H9 (cell line): ENCODE measurements at regions not wholly inside any gene's neighbourhood (a gene's known extent, or its start where the extent isn't known, plus 50 kb on each side); places are given as distances from the start of the nearest gene placed in this dataset.

ENCODE experiments used
- DNase-seq: peaks from one replicate; pipeline ENCODE4 v3.0.0-alpha.2; 2017
- H2AFZ ChIP-seq: one replicate; pipeline ENCODE4 v1.6.1; 2013; ENCODE audit warnings: mild to moderate bottlenecking, low read length, control low read depth, moderate library complexity
- H2AK5ac ChIP-seq: 2 replicates; pipeline ENCODE4 v1.6.1; 2013; ENCODE audit warnings: low read length, control low read depth, mixed read lengths; ENCODE audit not compliant: insufficient read length
- H2BK120ac ChIP-seq: one replicate; pipeline ENCODE4 v1.6.1; 2013; ENCODE audit warnings: low read depth, mild to moderate bottlenecking, low read length, control low read depth, inconsistent platforms; ENCODE audit not compliant: poor library complexity, severe bottlenecking
- H2BK12ac ChIP-seq: 2 replicates; pipeline ENCODE4 v1.6.1; 2013; ENCODE audit warnings: low read length, control low read depth, mixed read lengths, low read depth; ENCODE audit not compliant: insufficient read length
- H2BK15ac ChIP-seq: 2 replicates; pipeline ENCODE4 v1.6.1; 2013; ENCODE audit warnings: low read depth, low read length, control low read depth
- H2BK20ac ChIP-seq: one replicate; pipeline ENCODE4 v1.6.1; 2013; ENCODE audit warnings: low read depth, mild to moderate bottlenecking, low read length, control low read depth, inconsistent platforms; ENCODE audit not compliant: poor library complexity, severe bottlenecking
- H2BK5ac ChIP-seq: 2 replicates; pipeline ENCODE4 v1.6.1; 2013; ENCODE audit warnings: low read length, control low read depth, mixed read lengths; ENCODE audit not compliant: insufficient read length
- H3K14ac ChIP-seq: 2 replicates; pipeline ENCODE4 v1.6.1; 2013; ENCODE audit warnings: low read length, control low read depth; ENCODE audit not compliant: insufficient read depth
- H3K18ac ChIP-seq: 2 replicates; pipeline ENCODE4 v1.6.1; 2013; ENCODE audit warnings: low read depth, mild to moderate bottlenecking, mixed read lengths, low read length, control low read depth; ENCODE audit not compliant: insufficient read length
- H3K23ac ChIP-seq: 2 replicates; pipeline ENCODE4 v1.6.1; 2013; ENCODE audit warnings: low read length, control low read depth, mixed read lengths, low read depth; ENCODE audit not compliant: insufficient read length
- H3K23me2 ChIP-seq: 2 replicates; pipeline ENCODE4 v1.6.1; 2013; ENCODE audit warnings: low read depth, mild to moderate bottlenecking, mixed read lengths, low read length, control low read depth; ENCODE audit not compliant: insufficient read length, poor library complexity, severe bottlenecking
- H3K27ac ChIP-seq: 2 replicates; pipeline ENCODE4 v1.5.1; 2013; ENCODE audit warnings: low read length, control low read depth, mixed read lengths, low read depth; ENCODE audit not compliant: insufficient read length
- H3K27me3 ChIP-seq: 2 replicates; pipeline ENCODE4 v1.6.1; 2013; ENCODE audit warnings: low read length, control low read depth, inconsistent platforms; ENCODE audit not compliant: insufficient read depth
- H3K4ac ChIP-seq: 2 replicates; pipeline ENCODE4 v1.6.1; 2013; ENCODE audit warnings: low read depth, mild to moderate bottlenecking, control low read depth, inconsistent platforms, low read length, moderate library complexity
- H3K4me1 ChIP-seq: 2 replicates; pipeline ENCODE4 v1.6.1; 2013; ENCODE audit warnings: low read length, control low read depth, inconsistent platforms; ENCODE audit not compliant: insufficient read depth
- H3K4me2 ChIP-seq: 2 replicates; pipeline ENCODE4 v1.6.1; 2013; ENCODE audit warnings: low read length, control low read depth, mixed read lengths; ENCODE audit not compliant: insufficient read length, insufficient read depth
- H3K56ac ChIP-seq: 2 replicates; pipeline ENCODE4 v1.6.1; 2013; ENCODE audit warnings: low read depth, mild to moderate bottlenecking, mixed read lengths, low read length, control low read depth; ENCODE audit not compliant: insufficient read length
- H3K79me1 ChIP-seq: 2 replicates; pipeline ENCODE4 v1.6.1; 2013; ENCODE audit warnings: low read depth, mild to moderate bottlenecking, moderate library complexity, low read length, control low read depth, inconsistent platforms; ENCODE audit not compliant: insufficient read depth, poor library complexity, severe bottlenecking
- H3K79me2 ChIP-seq: 2 replicates; pipeline ENCODE4 v1.6.1; 2013; ENCODE audit warnings: low read length, control low read depth, inconsistent platforms; ENCODE audit not compliant: insufficient read depth
- H3K9ac ChIP-seq: 2 replicates; pipeline ENCODE4 v1.6.1; 2013; ENCODE audit warnings: low read length, control low read depth, mixed read lengths; ENCODE audit not compliant: insufficient read length; ENCODE audit errors: extremely low read depth
- H3K9me3 ChIP-seq: one replicate; pipeline ENCODE4 v1.6.1; 2013; ENCODE audit warnings: low read depth, low read length, inconsistent platforms; ENCODE audit not compliant: control insufficient read depth
- H3T11ph ChIP-seq: one replicate; pipeline ENCODE4 v1.6.1; 2013; ENCODE audit warnings: mild to moderate bottlenecking, low read length, control low read depth, inconsistent platforms
- H4K20me1 ChIP-seq: one replicate; pipeline ENCODE4 v1.6.1; 2013; ENCODE audit not compliant: control insufficient read depth, insufficient read length, insufficient read depth
- H4K5ac ChIP-seq: 2 replicates; pipeline ENCODE4 v1.6.1; 2013; ENCODE audit warnings: low read depth, mild to moderate bottlenecking, mixed read lengths, low read length, control low read depth; ENCODE audit not compliant: insufficient read length
- H4K8ac ChIP-seq: replicated peaks from 2 replicates; pipeline ENCODE4 v1.6.1; 2013; ENCODE audit warnings: low read length, control low read depth, mixed read lengths, low read depth; ENCODE audit not compliant: insufficient read length
- H4K91ac ChIP-seq: 2 replicates; pipeline ENCODE4 v1.6.1; 2013; ENCODE audit warnings: low read depth, mild to moderate bottlenecking, moderate library complexity, mixed read lengths, low read length, control low read depth; ENCODE audit not compliant: insufficient read length
- H3K27ac Mint-ChIP-seq, 3 experiments: 2 replicates in 2 of 3; 3 replicates in 1 of 3; pipeline ENCODE4 v1.8.0; 2020 to 2021; ENCODE audit warnings: mixed read lengths in 3 of 3, mild to moderate bottlenecking in 1 of 3, moderate library complexity in 1 of 3
- H3K27me3 Mint-ChIP-seq: 2 replicates; pipeline ENCODE4 v1.8.0; 2021; ENCODE audit warnings: low read depth, mild to moderate bottlenecking, moderate library complexity, mixed read lengths
- H3K36me3 Mint-ChIP-seq, 3 experiments: 2 replicates in 2 of 3; 3 replicates in 1 of 3; pipeline ENCODE4 v1.8.0; 2020 to 2021; ENCODE audit warnings: low read depth in 3 of 3, mixed read lengths in 3 of 3; ENCODE audit not compliant: insufficient read depth in 1 of 3
- H3K4me1 Mint-ChIP-seq, 2 experiments: 2 replicates each; pipeline ENCODE4 v1.8.0; 2020; ENCODE audit warnings: mixed read lengths in 2 of 2
- H3K4me3 Mint-ChIP-seq, 2 experiments: 2 replicates in 1 of 2; 3 replicates in 1 of 2; pipeline ENCODE4 v1.8.0; 2020 to 2021; ENCODE audit warnings: mild to moderate bottlenecking in 2 of 2, mixed read lengths in 2 of 2, moderate library complexity in 1 of 2
- H3K9me3 Mint-ChIP-seq, 2 experiments: 2 replicates in 1 of 2; 3 replicates in 1 of 2; pipeline ENCODE4 v1.8.0; 2020; ENCODE audit warnings: mild to moderate bottlenecking in 2 of 2, mixed read lengths in 2 of 2, moderate library complexity in 1 of 2
- WGBS: extraction: QIAGEN DNeasy Blood & Tissue Kit; methylation state at CpG from one replicate; pipeline ENCODE4 v1.1.7; 2013; ENCODE audit warnings: missing lambda C conversion rate, low lambda C conversion rate, mixed read lengths; ENCODE audit not compliant: insufficient read length; ENCODE audit errors: extremely low coverage; 5-methylcytosine and 5-hydroxymethylcytosine counted together
- TF ChIP-seq, protein P1 (sequence below): fragments of 200-600 bp; sonication (generic); conservative IDR thresholded peaks from 3 replicates; pipeline ENCODE4 v1.8.0; 2021; ENCODE audit warnings: antibody characterized with exemption, mild to moderate bottlenecking

DNA sequence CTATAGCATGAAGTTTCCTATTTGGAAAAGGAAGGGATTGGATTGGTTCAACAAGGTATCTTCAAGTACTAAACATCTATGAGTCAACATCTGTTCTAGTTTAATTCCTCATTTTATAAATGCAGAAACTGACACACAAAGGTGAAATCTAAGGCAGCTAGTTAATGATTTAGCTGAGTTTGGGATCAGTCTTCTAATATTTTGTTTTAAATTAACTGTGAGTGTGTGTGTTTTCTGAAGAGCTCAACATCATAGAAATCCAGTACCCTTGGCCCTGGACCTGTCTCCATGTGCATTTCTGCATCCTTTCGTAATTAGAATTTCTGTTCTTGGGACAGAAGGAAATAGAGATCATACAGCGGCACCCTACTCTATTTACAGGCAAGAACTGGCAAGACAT is 105.9 kb downstream of the RGS2 start:
- Histone ChIP-seq H3K4ac (no peak overlapping the region), H2BK12ac (no peak overlapping the region), H2BK5ac (no peak overlapping the region), H2BK120ac (no peak overlapping the region), H3K56ac (no peak overlapping the region), H3K27ac (no peak overlapping the region), H3K79me1 (no peaks in the 10 kb centered on the region), H3K4me1 (no peaks in the 10 kb centered on the region), H4K8ac (no peak overlapping the region), H3T11ph (no peak overlapping the region), H2AFZ (no peak overlapping the region), H3K14ac (no peak overlapping the region), H3K9ac (no peak overlapping the region), H3K9me3 (no peaks in the 10 kb centered on the region), H2BK20ac (no peak overlapping the region), H2BK15ac (no peak overlapping the region), H2AK5ac (no peak overlapping the region), H4K20me1 (no peaks in the 10 kb centered on the region), H4K91ac (no peak overlapping the region), H3K23ac (no peak overlapping the region), H4K5ac (no peak overlapping the region), H3K4me2 (no peak overlapping the region), H3K23me2 (no peaks in the 10 kb centered on the region), H3K27me3 (no peaks in the 10 kb centered on the region), H3K79me2 (no peaks in the 10 kb centered on the region), H3K18ac (no peak overlapping the region)
- no peaks in the 10 kb centered on the region for H3K27me3 Mint-ChIP-seq
- no peaks in the 10 kb centered on the region for H3K36me3 Mint-ChIP-seq
- H3K27ac Mint-ChIP-seq: no peak overlapping the region; a peak in 1 of 7 replicates
- TF ChIP-seq, protein P1, sequence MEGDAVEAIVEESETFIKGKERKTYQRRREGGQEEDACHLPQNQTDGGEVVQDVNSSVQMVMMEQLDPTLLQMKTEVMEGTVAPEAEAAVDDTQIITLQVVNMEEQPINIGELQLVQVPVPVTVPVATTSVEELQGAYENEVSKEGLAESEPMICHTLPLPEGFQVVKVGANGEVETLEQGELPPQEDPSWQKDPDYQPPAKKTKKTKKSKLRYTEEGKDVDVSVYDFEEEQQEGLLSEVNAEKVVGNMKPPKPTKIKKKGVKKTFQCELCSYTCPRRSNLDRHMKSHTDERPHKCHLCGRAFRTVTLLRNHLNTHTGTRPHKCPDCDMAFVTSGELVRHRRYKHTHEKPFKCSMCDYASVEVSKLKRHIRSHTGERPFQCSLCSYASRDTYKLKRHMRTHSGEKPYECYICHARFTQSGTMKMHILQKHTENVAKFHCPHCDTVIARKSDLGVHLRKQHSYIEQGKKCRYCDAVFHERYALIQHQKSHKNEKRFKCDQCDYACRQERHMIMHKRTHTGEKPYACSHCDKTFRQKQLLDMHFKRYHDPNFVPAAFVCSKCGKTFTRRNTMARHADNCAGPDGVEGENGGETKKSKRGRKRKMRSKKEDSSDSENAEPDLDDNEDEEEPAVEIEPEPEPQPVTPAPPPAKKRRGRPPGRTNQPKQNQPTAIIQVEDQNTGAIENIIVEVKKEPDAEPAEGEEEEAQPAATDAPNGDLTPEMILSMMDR: no peak
- no CpG with 5 or more reads among the region's 2 CpGs for WGBS
- H3K4me3 Mint-ChIP-seq: no peak overlapping the region
- H3K4me1 Mint-ChIP-seq: peaks cover 7% of the 10 kb centered on the region in 2 experiments
- DNase-seq: no peak
- peaks cover 3 to 4% of the 10 kb centered on the region in 2 experiments; a peak in 3 of 5 replicates for H3K9me3 Mint-ChIP-seq
